Testis (tissue), 2 donors: ENCODE measurements at regions not wholly inside any gene's neighbourhood (a gene's known extent, or its start where the extent isn't known, plus 50 kb on each side); places are given as distances from the start of the nearest gene placed in this dataset.

Source experiments
- POLR2A ChIP-seq: fragments of 450-650 bp; IDR thresholded peaks from one replicate; pipeline ENCODE4 v1.6.1; 2017; ENCODE audit warnings: antibody characterized with exemption, mild to moderate bottlenecking, moderate library complexity
- TF ChIP-seq, protein P1 (sequence below), 3 experiments: fragments of 450-650 bp in 2 of 3; fragments of 200-600 bp in 1 of 3; sonication (generic) in 1 of 3; IDR thresholded peaks; one replicate each; pipeline ENCODE4 v1.5.1; 2016 to 2019; ENCODE audit warnings: antibody characterized with exemption in 3 of 3, mild to moderate bottlenecking in 2 of 3, moderate library complexity in 1 of 3

GRCh38 chr17:79241616-79242015 is 167.0 kb downstream of the ENGASE start:
- TF ChIP-seq POLR2A = no peak
- TF ChIP-seq, protein P1, sequence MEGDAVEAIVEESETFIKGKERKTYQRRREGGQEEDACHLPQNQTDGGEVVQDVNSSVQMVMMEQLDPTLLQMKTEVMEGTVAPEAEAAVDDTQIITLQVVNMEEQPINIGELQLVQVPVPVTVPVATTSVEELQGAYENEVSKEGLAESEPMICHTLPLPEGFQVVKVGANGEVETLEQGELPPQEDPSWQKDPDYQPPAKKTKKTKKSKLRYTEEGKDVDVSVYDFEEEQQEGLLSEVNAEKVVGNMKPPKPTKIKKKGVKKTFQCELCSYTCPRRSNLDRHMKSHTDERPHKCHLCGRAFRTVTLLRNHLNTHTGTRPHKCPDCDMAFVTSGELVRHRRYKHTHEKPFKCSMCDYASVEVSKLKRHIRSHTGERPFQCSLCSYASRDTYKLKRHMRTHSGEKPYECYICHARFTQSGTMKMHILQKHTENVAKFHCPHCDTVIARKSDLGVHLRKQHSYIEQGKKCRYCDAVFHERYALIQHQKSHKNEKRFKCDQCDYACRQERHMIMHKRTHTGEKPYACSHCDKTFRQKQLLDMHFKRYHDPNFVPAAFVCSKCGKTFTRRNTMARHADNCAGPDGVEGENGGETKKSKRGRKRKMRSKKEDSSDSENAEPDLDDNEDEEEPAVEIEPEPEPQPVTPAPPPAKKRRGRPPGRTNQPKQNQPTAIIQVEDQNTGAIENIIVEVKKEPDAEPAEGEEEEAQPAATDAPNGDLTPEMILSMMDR (IDR thresholded peaks at IDR 0.05) = no peak
